ENCODE measurements at regions not wholly inside any gene's neighbourhood (a gene's known extent, or its start where the extent isn't known, plus 50 kb on each side); places are given as distances from the start of the nearest gene placed in this dataset.
"Not testable (repeated sequence)": the region's sequence is repeated elsewhere in the genome, so short reads cannot be mapped to it uniquely, and the experiment has no call there.

GRCh38 chr3:75432885-75433284, 231.2 kb upstream of the FRG2C start:
- TF ChIP-seq EZH2 (IDR thresholded peaks at IDR 0.05; ENCODE audit: borderline replicate concordance, insufficient read depth, low read depth, low read length, poor library complexity, severe bottlenecking): not testable (repeated sequence)
- TF ChIP-seq, protein P1, sequence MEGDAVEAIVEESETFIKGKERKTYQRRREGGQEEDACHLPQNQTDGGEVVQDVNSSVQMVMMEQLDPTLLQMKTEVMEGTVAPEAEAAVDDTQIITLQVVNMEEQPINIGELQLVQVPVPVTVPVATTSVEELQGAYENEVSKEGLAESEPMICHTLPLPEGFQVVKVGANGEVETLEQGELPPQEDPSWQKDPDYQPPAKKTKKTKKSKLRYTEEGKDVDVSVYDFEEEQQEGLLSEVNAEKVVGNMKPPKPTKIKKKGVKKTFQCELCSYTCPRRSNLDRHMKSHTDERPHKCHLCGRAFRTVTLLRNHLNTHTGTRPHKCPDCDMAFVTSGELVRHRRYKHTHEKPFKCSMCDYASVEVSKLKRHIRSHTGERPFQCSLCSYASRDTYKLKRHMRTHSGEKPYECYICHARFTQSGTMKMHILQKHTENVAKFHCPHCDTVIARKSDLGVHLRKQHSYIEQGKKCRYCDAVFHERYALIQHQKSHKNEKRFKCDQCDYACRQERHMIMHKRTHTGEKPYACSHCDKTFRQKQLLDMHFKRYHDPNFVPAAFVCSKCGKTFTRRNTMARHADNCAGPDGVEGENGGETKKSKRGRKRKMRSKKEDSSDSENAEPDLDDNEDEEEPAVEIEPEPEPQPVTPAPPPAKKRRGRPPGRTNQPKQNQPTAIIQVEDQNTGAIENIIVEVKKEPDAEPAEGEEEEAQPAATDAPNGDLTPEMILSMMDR (IDR thresholded peaks at IDR 0.05): not testable (repeated sequence)
